ENCODE measurements at regions not wholly inside any gene's neighbourhood (a gene's known extent, or its start where the extent isn't known, plus 50 kb on each side); places are given as distances from the start of the nearest gene placed in this dataset.

DNA sequence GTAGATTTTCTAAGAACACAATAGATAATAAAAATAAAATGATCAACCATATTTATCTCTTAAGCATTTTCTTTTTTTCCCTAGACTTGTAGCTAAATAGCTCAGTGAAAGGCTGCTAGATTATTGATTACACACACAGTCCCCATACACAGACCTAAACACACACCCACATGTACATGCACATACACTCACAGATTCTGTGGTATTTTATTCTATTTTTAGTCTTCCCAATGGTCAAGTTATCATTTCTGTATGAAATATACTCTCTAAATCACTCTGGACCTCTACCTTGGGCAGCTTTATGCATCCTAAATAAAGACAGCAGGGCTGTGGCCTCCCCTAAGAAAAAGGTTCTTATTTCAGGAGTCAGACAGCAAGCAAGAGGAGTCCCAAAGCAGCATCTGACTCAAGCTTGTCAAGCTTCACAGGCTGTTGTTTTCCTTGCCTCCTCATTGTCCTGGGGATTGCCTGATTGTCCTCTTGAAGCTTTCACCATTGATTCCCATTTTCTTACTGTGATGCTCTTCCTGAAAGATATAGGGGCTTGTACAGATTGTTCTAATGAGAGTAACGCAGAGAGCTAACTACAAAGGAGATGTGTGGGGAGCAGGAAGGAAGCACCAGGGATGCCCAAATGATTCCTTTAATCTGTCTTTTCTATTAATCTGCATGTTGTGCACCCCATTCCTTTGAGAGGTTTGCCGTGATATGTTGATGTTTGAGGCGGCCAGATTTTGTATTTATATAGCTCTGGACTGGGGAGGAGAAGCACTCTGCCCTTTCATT, 986.5 kb downstream of the PCDH17 start:
- TF ChIP-seq POLR2A (IDR thresholded peaks at IDR 0.05; ENCODE audit: insufficient read depth in 1 of 2, low read depth in 2 of 2, low read length in 2 of 2) = no peak
- TF ChIP-seq, protein P1, sequence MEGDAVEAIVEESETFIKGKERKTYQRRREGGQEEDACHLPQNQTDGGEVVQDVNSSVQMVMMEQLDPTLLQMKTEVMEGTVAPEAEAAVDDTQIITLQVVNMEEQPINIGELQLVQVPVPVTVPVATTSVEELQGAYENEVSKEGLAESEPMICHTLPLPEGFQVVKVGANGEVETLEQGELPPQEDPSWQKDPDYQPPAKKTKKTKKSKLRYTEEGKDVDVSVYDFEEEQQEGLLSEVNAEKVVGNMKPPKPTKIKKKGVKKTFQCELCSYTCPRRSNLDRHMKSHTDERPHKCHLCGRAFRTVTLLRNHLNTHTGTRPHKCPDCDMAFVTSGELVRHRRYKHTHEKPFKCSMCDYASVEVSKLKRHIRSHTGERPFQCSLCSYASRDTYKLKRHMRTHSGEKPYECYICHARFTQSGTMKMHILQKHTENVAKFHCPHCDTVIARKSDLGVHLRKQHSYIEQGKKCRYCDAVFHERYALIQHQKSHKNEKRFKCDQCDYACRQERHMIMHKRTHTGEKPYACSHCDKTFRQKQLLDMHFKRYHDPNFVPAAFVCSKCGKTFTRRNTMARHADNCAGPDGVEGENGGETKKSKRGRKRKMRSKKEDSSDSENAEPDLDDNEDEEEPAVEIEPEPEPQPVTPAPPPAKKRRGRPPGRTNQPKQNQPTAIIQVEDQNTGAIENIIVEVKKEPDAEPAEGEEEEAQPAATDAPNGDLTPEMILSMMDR (CRISPR knock-in tag; IDR thresholded peaks at IDR 0.05) = no peak
- TF ChIP-seq YY1 (IDR thresholded peaks at IDR 0.05; ENCODE audit: insufficient read depth, insufficient replicate concordance, low read depth, low read length) = no peak
- TF ChIP-seq ZNF605 (CRISPR knock-in tag; IDR thresholded peaks at IDR 0.05) = no peak
- TF ChIP-seq RFXAP (CRISPR knock-in tag; IDR thresholded peaks at IDR 0.05; ENCODE audit: borderline replicate concordance) = no peak
- no peak for TF ChIP-seq ZNF781 (CRISPR knock-in tag; IDR thresholded peaks at IDR 0.05; ENCODE audit: borderline replicate concordance, not compliant biosample characterization)

Measured in HepG2 (cell line).